ENCODE measurements at regions not wholly inside any gene's neighbourhood (a gene's known extent, or its start where the extent isn't known, plus 50 kb on each side); places are given as distances from the start of the nearest gene placed in this dataset.

DNA sequence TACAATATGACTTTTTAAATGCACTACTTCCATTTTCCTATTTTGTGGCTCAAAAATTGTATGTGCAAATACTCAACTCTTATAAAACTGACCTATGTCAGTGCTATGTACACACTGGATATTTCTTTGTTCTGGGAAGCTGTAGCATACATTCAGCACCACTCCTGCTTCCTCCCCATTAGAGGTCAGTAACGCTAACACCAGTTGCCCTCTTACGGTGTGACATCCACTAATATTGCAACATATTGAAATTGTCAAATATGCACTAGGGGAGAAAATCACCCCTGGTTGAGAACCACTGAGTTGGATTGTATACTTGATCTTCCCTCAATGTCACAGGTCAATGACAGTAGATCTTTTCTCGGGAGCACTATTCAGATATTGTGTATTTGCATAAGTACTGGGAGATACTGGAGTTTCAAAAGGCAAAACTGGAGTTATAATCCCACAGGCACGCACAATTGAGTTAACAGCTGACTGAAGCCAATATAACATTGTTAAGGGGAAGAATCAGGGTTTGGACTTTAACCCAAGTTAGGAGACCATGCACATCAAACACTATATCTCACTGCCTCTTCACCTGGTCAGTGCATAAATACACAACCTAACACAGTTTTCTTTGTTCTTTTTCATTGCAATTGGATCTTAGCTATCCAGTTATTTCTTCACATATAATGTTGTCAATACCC is 1276.5 kb upstream of the MIR17HG start:
- DNase-seq (ENCODE audit: low spot score): no peak

DNA sequence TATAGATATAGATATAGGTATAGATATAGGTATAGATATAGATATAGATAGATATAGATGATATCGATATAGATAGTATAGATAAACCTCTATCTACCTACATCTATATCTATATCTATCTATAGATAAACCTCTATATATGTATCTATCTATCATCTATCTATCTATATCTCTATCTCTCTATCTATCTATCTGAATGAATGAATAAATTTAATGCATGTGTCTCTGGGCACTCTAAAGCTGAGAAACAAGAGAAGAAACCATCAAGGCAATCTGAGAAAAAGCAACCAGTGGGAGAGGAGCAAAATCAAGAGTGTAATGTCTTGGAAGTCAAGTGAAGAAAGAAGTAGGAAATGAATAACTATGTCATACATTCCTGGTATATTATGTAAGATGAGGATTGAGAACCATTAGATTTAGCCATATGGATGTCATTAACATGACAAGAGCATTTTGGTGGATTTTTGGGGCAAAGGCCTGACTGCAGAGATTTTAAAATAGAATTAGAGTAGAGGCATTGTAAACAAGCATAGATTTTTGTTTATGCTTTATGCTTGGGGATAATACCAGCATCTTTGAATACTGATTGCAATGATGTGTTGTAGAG is 1262.7 kb upstream of the MIR17HG start:
- no peak for DNase-seq (ENCODE audit: low spot score)

GRCh38 chr13:90089051-90089450 is 1258.4 kb upstream of the MIR17HG start:
- DNase-seq (ENCODE audit: low spot score): no peak

DNA sequence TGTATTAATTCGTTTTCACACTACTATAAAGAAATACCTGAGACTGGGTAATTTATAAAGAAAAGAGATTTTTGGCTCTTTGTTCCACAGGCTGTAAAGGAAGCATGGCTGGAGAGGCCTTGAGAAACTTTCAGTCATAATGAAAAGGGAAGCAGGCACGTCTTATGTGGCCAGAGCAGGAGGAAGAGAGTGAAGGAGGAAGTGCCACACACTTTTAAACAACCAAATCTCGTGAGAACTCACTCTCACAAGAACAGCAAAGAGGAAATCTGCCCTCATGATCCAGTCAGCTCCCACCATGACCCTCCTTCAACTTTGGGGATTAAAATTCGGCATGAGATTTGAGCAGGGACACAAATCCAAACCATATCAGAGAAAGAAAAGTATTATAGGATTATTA is 1255.9 kb upstream of the MIR17HG start:
- DNase-seq (ENCODE audit: low spot score): no peak

GRCh38 chr13:90094357-90094756 is 1253.1 kb upstream of the MIR17HG start:
- no peak for DNase-seq (ENCODE audit: low spot score)

GRCh38 chr13:90098577-90098976 is 1248.9 kb upstream of the MIR17HG start:
- no peak for DNase-seq (ENCODE audit: low spot score)

- DNase-seq (ENCODE audit: low spot score): no peak
These were observed 1247.6 kb upstream of the MIR17HG start for GRCh38 chr13:90099847-90100246.

- DNase-seq (ENCODE audit: low spot score): no peak
These were observed 1244.2 kb upstream of the MIR17HG start for GRCh38 chr13:90103099-90103784.

GRCh38 chr13:90104764-90105163 is 1242.7 kb upstream of the MIR17HG start:
- no peak for DNase-seq (ENCODE audit: low spot score)

DNA sequence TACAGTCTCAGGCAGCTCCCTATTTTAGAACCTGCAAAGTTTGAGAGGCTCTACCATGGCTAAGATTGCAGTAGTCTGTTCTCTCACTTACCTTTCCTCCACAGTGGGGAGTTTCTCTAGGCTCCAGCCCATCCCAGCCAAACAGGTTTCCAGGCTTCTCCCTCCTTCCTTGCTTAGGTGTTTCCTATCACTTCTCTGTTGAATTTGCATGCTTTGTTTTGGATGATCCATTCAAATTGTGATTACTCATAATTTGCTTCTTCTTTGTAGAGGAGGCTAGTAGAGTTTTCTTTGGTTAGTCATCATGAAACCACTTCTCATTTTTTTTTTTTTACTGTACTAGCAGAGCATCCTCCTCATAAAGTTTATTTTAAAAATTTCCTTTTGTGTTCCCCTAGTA is 1242.2 kb upstream of the MIR17HG start:
- DNase-seq (ENCODE audit: low spot score): no peak

- no peak for DNase-seq (ENCODE audit: low spot score)
These were observed 1241.5 kb upstream of the MIR17HG start for GRCh38 chr13:90105849-90106496.

- DNase-seq (ENCODE audit: low spot score): no peak
These were observed 1239.8 kb upstream of the MIR17HG start for GRCh38 chr13:90107661-90108060.

DNA sequence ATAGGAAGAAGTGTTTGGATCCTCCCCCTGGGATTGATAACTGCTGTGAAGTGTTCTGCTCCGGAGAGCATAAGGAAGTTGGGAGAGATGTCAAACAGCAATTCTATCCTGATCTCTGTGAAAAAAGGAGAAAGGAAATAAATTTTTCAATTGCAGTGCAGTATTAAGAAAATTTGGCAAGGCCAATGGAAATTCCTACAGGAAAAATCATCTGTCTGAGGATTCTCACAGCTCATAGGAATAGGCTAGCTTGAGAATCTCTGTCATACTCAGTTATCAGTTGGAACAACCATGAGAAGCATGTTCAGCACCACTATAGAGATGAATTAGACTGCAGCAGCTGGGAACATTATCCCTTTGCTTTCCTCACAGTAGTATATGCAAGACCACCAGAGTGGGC is 1238.9 kb upstream of the MIR17HG start:
- DNase-seq (ENCODE audit: low spot score): no peak

GRCh38 chr13:90116121-90116520 is 1231.4 kb upstream of the MIR17HG start:
- DNase-seq (ENCODE audit: low spot score): no peak

GRCh38 chr13:90118467-90119071 is 1228.9 kb upstream of the MIR17HG start:
- DNase-seq (ENCODE audit: low spot score): no peak

DNA sequence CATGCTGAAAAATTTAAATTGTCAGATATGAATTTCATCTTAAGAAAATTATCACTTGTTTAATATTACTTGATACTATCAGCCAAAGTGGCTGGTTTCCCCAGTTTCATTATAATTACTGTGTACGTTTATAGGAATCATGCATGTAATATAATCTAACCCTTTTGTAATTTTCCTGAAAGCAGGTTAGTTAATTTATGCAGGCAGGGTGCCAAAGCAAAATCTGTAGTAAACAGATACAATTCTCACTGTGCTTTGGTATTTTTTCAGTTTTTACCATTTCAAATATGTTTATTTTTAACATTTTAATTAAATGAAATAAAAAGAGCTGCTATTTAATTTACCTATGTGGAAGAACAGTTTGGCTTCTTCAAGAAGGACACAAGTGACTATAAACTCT is 1227.5 kb upstream of the MIR17HG start:
- no peak for DNase-seq (ENCODE audit: low spot score)

DNA sequence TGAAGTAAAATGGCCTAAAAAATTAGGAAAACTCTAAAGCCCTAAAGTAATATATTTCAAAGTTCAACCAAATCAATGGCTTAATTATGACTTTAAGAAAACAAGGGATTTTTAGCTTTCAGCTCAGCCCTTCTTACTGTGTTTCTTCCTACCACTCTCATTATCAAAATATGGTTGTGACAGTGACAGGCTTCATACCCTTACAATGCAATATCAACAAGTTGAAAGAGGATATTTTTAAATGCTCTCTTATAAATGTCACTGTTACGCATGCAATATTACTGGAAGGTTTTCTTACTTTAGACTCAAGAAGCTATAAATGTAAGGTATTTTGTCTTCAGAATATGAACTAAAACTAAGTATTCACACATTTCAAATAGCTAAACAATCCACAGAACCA is 1225.7 kb upstream of the MIR17HG start:
- DNase-seq (ENCODE audit: low spot score): no peak

DNA sequence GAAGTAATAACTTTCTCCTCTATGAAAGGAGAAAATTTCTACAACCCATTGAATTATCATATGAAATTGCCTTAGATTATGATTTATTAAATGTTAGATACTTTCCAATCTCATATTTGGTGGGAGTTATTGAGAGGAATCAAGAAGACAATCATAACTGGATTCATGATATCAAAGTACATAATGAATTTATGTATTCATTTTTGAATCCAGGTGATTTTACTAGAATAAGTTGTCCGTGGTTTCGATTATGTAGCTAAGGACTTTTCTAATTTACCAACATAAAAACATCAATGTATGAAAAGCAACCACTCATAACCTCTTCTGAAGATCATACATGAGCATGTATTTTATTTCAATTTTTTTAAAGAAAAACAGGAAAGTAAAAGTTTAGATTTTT is 1225.0 kb upstream of the MIR17HG start:
- DNase-seq (ENCODE audit: low spot score): no peak

DNA sequence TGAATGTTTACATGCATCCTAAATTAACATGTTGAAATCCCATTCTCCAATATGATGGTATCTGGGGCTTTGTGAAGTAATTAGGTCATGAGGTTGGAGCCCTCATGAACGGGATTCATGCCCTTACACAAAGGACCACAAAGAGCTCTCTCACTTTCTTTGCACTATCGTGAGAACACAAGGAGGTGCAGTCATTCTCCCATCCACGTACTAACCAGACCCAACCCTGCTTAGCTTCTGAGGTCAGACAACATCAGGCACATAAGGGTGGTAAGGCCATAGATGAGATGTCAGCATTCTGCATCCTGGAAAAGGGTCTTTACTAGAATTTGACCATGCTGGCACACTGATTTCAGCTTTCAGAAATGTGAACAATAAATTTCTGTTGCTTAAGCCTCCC is 1211.9 kb upstream of the MIR17HG start:
- DNase-seq (ENCODE audit: low spot score): no peak

DNA sequence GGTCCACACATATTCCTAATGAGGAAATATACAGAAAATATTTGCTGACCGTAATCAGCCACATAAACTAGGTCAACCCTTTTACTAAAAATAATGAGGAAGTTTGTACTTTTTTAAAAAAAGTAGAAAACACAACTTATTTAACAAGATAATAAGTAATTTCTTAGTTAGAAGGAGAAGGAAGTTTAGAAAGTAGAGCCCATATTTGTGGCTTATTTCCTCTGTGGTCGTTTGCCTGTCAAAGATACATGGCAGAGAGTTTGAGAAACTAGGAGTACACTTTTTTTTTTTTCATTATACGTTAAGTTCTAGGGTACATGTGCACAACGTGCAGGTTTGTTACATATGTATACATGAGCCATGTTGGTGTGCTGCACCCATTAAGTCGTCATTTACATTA is 1205.2 kb upstream of the MIR17HG start:
- DNase-seq (ENCODE audit: low spot score): no peak

DNA sequence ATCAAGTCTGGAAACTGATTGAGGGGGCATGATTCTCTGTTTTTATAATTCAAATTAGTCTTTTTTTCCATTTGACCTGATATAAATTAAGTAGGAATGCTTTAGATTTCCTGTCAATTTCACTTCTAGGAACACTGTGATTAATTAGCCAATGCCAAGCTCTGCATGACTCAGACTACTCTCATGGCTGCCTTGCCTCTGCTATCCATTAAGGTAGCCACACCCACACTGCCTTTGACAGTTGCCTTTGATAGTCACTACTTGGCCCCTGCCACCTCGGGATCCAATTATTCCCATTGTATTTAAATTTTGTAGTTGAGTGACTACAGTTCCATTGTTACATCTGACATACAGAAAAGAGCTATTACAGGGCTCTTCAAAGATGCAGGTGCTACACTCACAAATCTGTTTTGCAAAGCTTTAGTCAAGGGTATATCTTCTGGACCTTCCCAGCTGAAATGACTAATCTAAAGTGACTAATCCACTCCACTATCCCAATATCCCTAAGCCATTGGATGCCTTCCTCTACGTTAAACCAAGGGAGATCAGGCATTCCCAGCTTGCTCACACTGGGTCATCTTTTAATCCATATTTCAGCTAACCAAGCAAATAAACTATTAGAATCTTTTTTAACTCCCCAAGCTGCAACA is 1193.1 kb upstream of the MIR17HG start:
- no peak for DNase-seq (ENCODE audit: low spot score)

DNA sequence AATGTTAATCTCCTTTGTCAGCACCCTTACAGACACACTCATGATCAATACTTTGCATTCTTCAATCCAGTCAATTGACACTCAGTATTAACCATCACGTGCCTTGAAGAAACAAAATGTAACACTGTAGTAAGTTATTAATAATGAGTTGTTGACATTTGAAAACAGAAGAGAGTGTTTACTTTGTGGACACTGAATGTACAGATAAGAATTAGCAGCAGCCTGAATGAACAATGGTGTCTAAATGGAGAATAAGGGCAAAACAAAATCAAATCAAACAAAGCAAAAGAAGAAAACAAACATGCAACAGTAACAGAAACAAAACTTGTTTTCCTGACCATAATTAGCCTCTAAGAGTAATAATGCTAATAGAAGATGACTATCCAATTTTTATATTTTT is 1191.1 kb upstream of the MIR17HG start:
- no peak for DNase-seq (ENCODE audit: low spot score)
